GM18873 (cell line): ENCODE measurements at regions not wholly inside any gene's neighbourhood (a gene's known extent, or its start where the extent isn't known, plus 50 kb on each side); places are given as distances from the start of the nearest gene placed in this dataset.

Experiments
- ATAC-seq: cut with Tn5 transposase; IDR thresholded peaks from one replicate; pipeline ENCODE4 v1.9.1; 2021; ENCODE audit warnings: mild to moderate bottlenecking, moderate library complexity, moderate number of reproducible peaks; ENCODE audit not compliant: unreplicated experiment, low FRiP score

GRCh38 chr2:20559277-20559676, 91.6 kb downstream of the HS1BP3 start:
- no peak for ATAC-seq

GRCh38 chr2:20560011-20560410, 90.9 kb downstream of the HS1BP3 start:
- no peak for ATAC-seq

- ATAC-seq, result no peak
These were observed 89.8 kb downstream of the HS1BP3 start for GRCh38 chr2:20560891-20561636.

- ATAC-seq, result no peak
These were observed 89.1 kb downstream of the HS1BP3 start for GRCh38 chr2:20561637-20562454.

- no peak for ATAC-seq
These were observed 88.2 kb downstream of the HS1BP3 start for GRCh38 chr2:20562540-20563225.

- ATAC-seq, result no peak
These were observed 87.6 kb downstream of the HS1BP3 start for GRCh38 chr2:20563251-20563650.

GRCh38 chr2:20563833-20564232, 87.1 kb downstream of the HS1BP3 start:
- ATAC-seq, result no peak

- ATAC-seq, result no peak
These were observed 85.7 kb downstream of the HS1BP3 start for GRCh38 chr2:20565101-20565622.

- no peak for ATAC-seq
These were observed 85.2 kb downstream of the HS1BP3 start for GRCh38 chr2:20565623-20566236.

GRCh38 chr2:20566331-20566730, 84.6 kb downstream of the HS1BP3 start:
- no peak for ATAC-seq

GRCh38 chr2:20567159-20567925, 83.6 kb downstream of the HS1BP3 start:
- no peak for ATAC-seq
